Tibial nerve (tissue), 4 donors: ENCODE measurements at regions not wholly inside any gene's neighbourhood (a gene's known extent, or its start where the extent isn't known, plus 50 kb on each side); places are given as distances from the start of the nearest gene placed in this dataset.
A peak's percentile ranks its signal among the peaks of the same experiment; 100 is the strongest.

ENCODE experiments used
- DNase-seq, 2 donors: peaks; one replicate each; pipeline ENCODE4 v3.0.0-alpha.2; 2019; ENCODE audit warnings: low spot score in 2 of 2
- H3K27ac ChIP-seq, 4 donors: fragments of 200-600 bp; sonication (generic) in 3 of 4; one replicate each; pipeline ENCODE4 v1.5.1; 2017 to 2019; ENCODE audit warnings: mild to moderate bottlenecking in 1 of 4
- H3K27me3 ChIP-seq, 2 donors: fragments of 200-600 bp; sonication (generic) in 1 of 2; one replicate each; pipeline versions ENCODE4 v1.5.1 to v1.6.0; 2017 to 2019
- H3K36me3 ChIP-seq, 3 donors: fragments of 200-600 bp; sonication (generic); one replicate each; pipeline ENCODE4 v1.5.1; 2018 to 2019
- H3K4me1 ChIP-seq, 4 donors: fragments of 200-600 bp; sonication (generic) in 3 of 4; one replicate each; pipeline ENCODE4 v1.5.1; 2017 to 2019
- H3K4me3 ChIP-seq, 4 donors: fragments of 200-600 bp; sonication (generic) in 3 of 4; one replicate each; pipeline ENCODE4 v1.5.1; 2017 to 2019; ENCODE audit warnings: mild to moderate bottlenecking in 1 of 4, moderate library complexity in 1 of 4
- H3K9me3 ChIP-seq, 4 donors: fragments of 200-600 bp; sonication (generic) in 3 of 4; one replicate each; pipeline ENCODE4 v1.5.1; 2017 to 2019
- CTCF ChIP-seq, 5 experiments: fragments of 200-600 bp in 3 of 5; fragments of 450-650 bp in 2 of 5; sonication (generic) in 3 of 5; IDR thresholded peaks; one replicate each; pipeline ENCODE4 v1.5.1; 2016 to 2019; ENCODE audit warnings: antibody characterized with exemption in 5 of 5, mild to moderate bottlenecking in 3 of 5, moderate library complexity in 2 of 5
- EP300 ChIP-seq, 2 donors: sonication (generic); formaldehyde crosslinking; IDR thresholded peaks; one replicate each; pipeline ENCODE4 v1.6.1; 2017; ENCODE audit warnings: antibody characterized with exemption in 2 of 2, mild to moderate bottlenecking in 1 of 2
- POLR2A ChIP-seq, 2 donors: fragments of 450-650 bp; IDR thresholded peaks; one replicate each; pipeline ENCODE4 v1.6.1; 2017; ENCODE audit warnings: antibody characterized with exemption in 2 of 2, mild to moderate bottlenecking in 2 of 2, moderate library complexity in 2 of 2
- whole genome bisulfite sequencing, 2 donors: methylation state at CpG; one replicate each; pipeline ENCODE4 v1.1.5; 2018; 5-methylcytosine and 5-hydroxymethylcytosine counted together

- peaks cover 0 to 14% (median 2%) of the 10 kb centered on the region in 4 donors for H3K4me1 ChIP-seq
- no peaks in the 10 kb centered on the region for H3K9me3 ChIP-seq
- peaks cover 0 to 82% of the 10 kb centered on the region in 2 donors for H3K27me3 ChIP-seq
- no peak for TF ChIP-seq EP300 (IDR thresholded peaks at IDR 0.05)
- no peak for TF ChIP-seq POLR2A (IDR thresholded peaks at IDR 0.05)
- no peak for TF ChIP-seq CTCF (IDR thresholded peaks at IDR 0.05)
- no peak for DNase-seq
- no peaks in the 10 kb centered on the region for H3K36me3 ChIP-seq
- no peak overlapping the region for H3K27ac ChIP-seq
- no peak overlapping the region for H3K4me3 ChIP-seq
- WGBS, 2 donors: 88% methylated on average over 2 of the region's 2 CpGs
These were observed 121.9 kb upstream of the BTN3A2 start for GRCh38 chr6:26243132-26243531.

DNA sequence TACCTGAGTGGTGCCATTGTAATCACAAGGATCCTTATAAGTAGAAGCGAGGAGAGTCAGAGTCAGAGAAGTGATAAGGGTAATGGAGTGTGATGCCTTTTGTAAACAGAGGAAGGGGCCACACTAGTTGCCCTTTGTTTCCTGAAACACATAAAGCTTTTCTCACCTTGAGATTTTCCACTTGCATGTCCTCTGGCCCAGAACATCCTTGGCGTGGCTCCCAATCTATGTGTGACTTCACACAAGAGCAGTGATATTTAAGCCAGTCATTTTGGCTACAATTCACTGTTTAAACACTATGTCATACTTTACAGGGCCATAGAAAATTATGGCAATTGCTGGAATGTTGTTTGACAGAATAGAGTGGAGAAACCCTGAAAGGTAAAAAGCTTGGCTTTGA lies 121.2 kb upstream of the BTN3A2 start:
- no peaks in the 10 kb centered on the region for H3K36me3 ChIP-seq
- no peak for DNase-seq
- H3K27me3 ChIP-seq: peaks cover 0 to 81% of the 10 kb centered on the region in 2 donors
- no peak overlapping the region for H3K27ac ChIP-seq
- TF ChIP-seq EP300 (IDR thresholded peaks at IDR 0.05): no peak
- TF ChIP-seq POLR2A (IDR thresholded peaks at IDR 0.05): no peak
- TF ChIP-seq CTCF (IDR thresholded peaks at IDR 0.05): no peak
- H3K9me3 ChIP-seq: no peaks in the 10 kb centered on the region
- H3K4me1 ChIP-seq: peaks cover 0 to 14% (median 2%) of the 10 kb centered on the region in 4 donors
- H3K4me3 ChIP-seq: no peak overlapping the region
- WGBS, 2 donors: 80 to 87% methylated on average over 2 of the region's 2 CpGs

- Histone ChIP-seq H3K4me1 (peaks cover 0 to 9% (median under 1%) of the 10 kb centered on the region in 4 donors), H3K4me3 (no peak overlapping the region), H3K27ac (no peak overlapping the region), H3K36me3 (no peaks in the 10 kb centered on the region), H3K9me3 (no peaks in the 10 kb centered on the region), H3K27me3 (peaks cover 0 to 84% of the 10 kb centered on the region in 2 donors)
- TF ChIP-seq EP300 (IDR thresholded peaks at IDR 0.05) (no peak), POLR2A (IDR thresholded peaks at IDR 0.05) (no peak), CTCF (IDR thresholded peaks at IDR 0.05) (no peak)
- DNase-seq: no peak
- 88 to 89% methylated on average over 7 of the region's 7 CpGs for WGBS, 2 donors
These were observed 118.9 kb upstream of the BTN3A2 start for GRCh38 chr6:26246058-26246457.

DNA sequence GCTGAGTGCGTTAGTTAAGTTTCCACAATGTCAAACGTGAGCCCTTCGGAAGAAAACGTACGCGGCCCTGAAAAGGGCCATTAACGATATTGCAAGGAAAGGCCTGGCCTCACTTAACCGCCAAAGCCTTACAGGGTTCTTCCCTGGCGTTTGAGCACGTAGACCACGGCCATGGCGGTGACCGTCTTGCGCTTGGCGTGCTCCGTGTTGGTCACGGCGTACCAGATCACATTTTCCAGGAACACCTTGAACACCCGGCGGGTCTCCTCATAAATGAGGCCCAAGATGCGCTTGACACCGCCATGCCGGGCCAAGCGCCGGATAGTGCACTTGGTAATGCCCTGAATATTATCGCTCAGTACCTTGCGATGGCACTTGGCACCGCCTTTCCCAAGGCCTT lies 118.4 kb upstream of the BTN3A2 start:
- H3K27ac ChIP-seq: no peak overlapping the region
- no peaks in the 10 kb centered on the region for H3K9me3 ChIP-seq
- WGBS, 2 donors: 97 to 98% methylated on average over 28 of the region's 28 CpGs
- H3K4me1 ChIP-seq: peaks cover 0 to 8% (median 0%) of the 10 kb centered on the region in 4 donors
- H3K27me3 ChIP-seq: peaks cover 0 to 84% of the 10 kb centered on the region in 2 donors
- TF ChIP-seq EP300 (IDR thresholded peaks at IDR 0.05): no peak
- no peak overlapping the region for H3K4me3 ChIP-seq
- H3K36me3 ChIP-seq: no peaks in the 10 kb centered on the region
- DNase-seq: no peak

GRCh38 chr6:26249707-26249956 lies 115.4 kb upstream of the BTN3A2 start:
- H3K27me3 ChIP-seq: peaks cover 0 to 83% of the 10 kb centered on the region in 2 donors
- H3K27ac ChIP-seq: peak overlapping the region in 3 of 4 donors; percentile 57 to 84 (median 72)
- TF ChIP-seq CTCF (IDR thresholded peaks at IDR 0.05) (no peak), POLR2A (IDR thresholded peaks at IDR 0.05) (no peak), EP300 (IDR thresholded peaks at IDR 0.05) (no peak)

More at GRCh38 chr6:26249707-26249956, 115.4 kb upstream of the BTN3A2 start:
- Histone ChIP-seq H3K36me3 (no peaks in the 10 kb centered on the region), H3K4me1 (peaks cover 0 to 8% (median 0%) of the 10 kb centered on the region in 4 donors), H3K9me3 (no peaks in the 10 kb centered on the region), H3K4me3 (peak overlapping the region; percentile 27 to 54 (median 42))
- DNase-seq: no peak
- WGBS, 2 donors: 1 to 2% methylated on average over 13 of the region's 13 CpGs
